GM23338 (cell line): ENCODE measurements at regions not wholly inside any gene's neighbourhood (a gene's known extent, or its start where the extent isn't known, plus 50 kb on each side); places are given as distances from the start of the nearest gene placed in this dataset.

ENCODE experiments used
- ATAC-seq: fragments of 200-7000 bp; cut with Tn5 transposase; 3 replicates; pipeline ENCODE4 v1.9.1; 2020
- DNase-seq: peaks from one replicate; pipeline ENCODE4 v3.0.0-alpha.2; 2015; ENCODE audit warnings: low spot score
- H2AFZ ChIP-seq: fragments of 200-600 bp; sonication (generic); 2 replicates; pipeline ENCODE4 v1.8.0; 2016; ENCODE audit warnings: antibody characterized with exemption, mild to moderate bottlenecking, moderate library complexity
- H3F3A ChIP-seq: fragments of 200-600 bp; sonication (generic); replicated peaks from 2 replicates; pipeline ENCODE4 v1.8.0; 2017; ENCODE audit warnings: antibody characterized with exemption, mixed run types, low read depth
- H3K27ac ChIP-seq: fragments of 200-600 bp; sonication (generic); 2 replicates; pipeline ENCODE4 v1.6.1; 2016; ENCODE audit warnings: low read depth
- H3K27me3 ChIP-seq: fragments of 200-600 bp; sonication (generic); 2 replicates; pipeline ENCODE4 v1.8.0; 2016; ENCODE audit warnings: mild to moderate bottlenecking, mixed run types, moderate library complexity; ENCODE audit not compliant: insufficient read depth
- H3K36me3 ChIP-seq: fragments of 200-600 bp; sonication (generic); 2 replicates; pipeline ENCODE4 v1.8.0; 2016; ENCODE audit warnings: mild to moderate bottlenecking; ENCODE audit not compliant: insufficient read depth
- H3K4me1 ChIP-seq: fragments of 200-600 bp; sonication (generic); 2 replicates; pipeline ENCODE4 v1.8.0; 2016; ENCODE audit warnings: mild to moderate bottlenecking, moderate library complexity; ENCODE audit not compliant: insufficient read depth
- H3K4me2 ChIP-seq: fragments of 200-600 bp; sonication (generic); 2 replicates; pipeline ENCODE4 v1.7.1; 2017; ENCODE audit warnings: mixed run types
- H3K4me3 ChIP-seq: fragments of 200-600 bp; sonication (generic); 2 replicates; pipeline ENCODE4 v1.6.1; 2016; ENCODE audit warnings: mixed run types
- H3K79me2 ChIP-seq: fragments of 200-600 bp; sonication (generic); replicated peaks from 2 replicates; pipeline ENCODE4 v1.8.0; 2017; ENCODE audit warnings: mild to moderate bottlenecking; ENCODE audit not compliant: insufficient read depth
- H3K9me2 ChIP-seq: fragments of 200-600 bp; sonication (generic); 2 replicates; pipeline ENCODE4 v1.8.0; 2017; ENCODE audit not compliant: insufficient read depth
- H4K20me1 ChIP-seq: fragments of 200-600 bp; sonication (generic); replicated peaks from 2 replicates; pipeline ENCODE4 v1.8.0; 2017; ENCODE audit warnings: mild to moderate bottlenecking; ENCODE audit not compliant: insufficient read depth
- H3K27ac Mint-ChIP-seq: 2 replicates; pipeline ENCODE4 v1.8.0; 2020; ENCODE audit warnings: inconsistent platforms, mild to moderate bottlenecking, moderate library complexity, mixed read lengths
- H3K27me3 Mint-ChIP-seq: 3 replicates; pipeline ENCODE4 v1.8.0; 2022; ENCODE audit warnings: low read depth, mild to moderate bottlenecking, moderate library complexity, mixed read lengths, inconsistent platforms; ENCODE audit not compliant: insufficient read depth, poor library complexity
- H3K36me3 Mint-ChIP-seq: 3 replicates; pipeline ENCODE4 v1.8.0; 2021; ENCODE audit warnings: low read depth, mild to moderate bottlenecking, inconsistent platforms, moderate library complexity, mixed read lengths
- H3K4me1 Mint-ChIP-seq: 3 replicates; pipeline ENCODE4 v1.8.0; 2020; ENCODE audit warnings: mild to moderate bottlenecking, inconsistent platforms, mixed read lengths
- H3K4me3 Mint-ChIP-seq: 3 replicates; pipeline ENCODE4 v1.8.0; 2021; ENCODE audit warnings: moderate library complexity, mild to moderate bottlenecking, inconsistent platforms, mixed read lengths
- H3K9me3 Mint-ChIP-seq: 3 replicates; pipeline ENCODE4 v1.8.0; 2020; ENCODE audit warnings: moderate library complexity, mild to moderate bottlenecking, inconsistent platforms, mixed read lengths
- EZH2 ChIP-seq: fragments of 200-600 bp; sonication (generic); IDR thresholded peaks from one replicate; pipeline ENCODE4 v1.8.0; 2017; ENCODE audit warnings: antibody characterized with exemption, mild to moderate bottlenecking, low read depth; ENCODE audit not compliant: unreplicated experiment
- EZH2phosphoT487 ChIP-seq: fragments of 200-600 bp; sonication (generic); IDR thresholded peaks from one replicate; pipeline ENCODE4 v1.8.1; 2018; ENCODE audit warnings: antibody characterized with exemption; ENCODE audit not compliant: unreplicated experiment
- JUNB ChIP-seq: IDR thresholded peaks from one replicate; pipeline ENCODE4 v1.6.1; 2016; ENCODE audit warnings: antibody characterized with exemption; ENCODE audit not compliant: unreplicated experiment
- NANOG ChIP-seq: IDR thresholded peaks from 2 replicates; pipeline ENCODE4 v1.6.1; 2016; ENCODE audit warnings: antibody characterized with exemption, borderline replicate concordance
- POLR2AphosphoS5 ChIP-seq: IDR thresholded peaks from 2 replicates; pipeline ENCODE4 v1.6.1; 2016; ENCODE audit warnings: antibody characterized with exemption, low read depth
- ZNF114 ChIP-seq: fragments of 250-450 bp; sonication (Bioruptor Pico); IDR thresholded peaks from 2 replicates; pipeline ENCODE4 v1.5.0; 2020; ENCODE audit warnings: mild to moderate bottlenecking, moderate library complexity
- ZNF331 ChIP-seq: fragments of 250-450 bp; sonication (Bioruptor Pico); IDR thresholded peaks from 2 replicates; pipeline ENCODE4 v1.5.0; 2020; ENCODE audit warnings: low read depth, mild to moderate bottlenecking, moderate library complexity
- TF ChIP-seq, protein P1 (sequence below): IDR thresholded peaks from 2 replicates; pipeline ENCODE4 v1.6.1; 2016; ENCODE audit warnings: antibody characterized with exemption
- TF ChIP-seq, protein P2 (sequence below): IDR thresholded peaks from one replicate; pipeline ENCODE4 v1.6.1; 2018; ENCODE audit warnings: antibody characterized with exemption; ENCODE audit not compliant: unreplicated experiment
- TF ChIP-seq, protein P3 (sequence below), 2 experiments: fragments of 200-600 bp in 1 of 2; sonication (generic) in 1 of 2; conservative IDR thresholded peaks; 2 replicates each; pipeline versions ENCODE4 v1.5.1 to v1.6.1; 2016 to 2017; ENCODE audit warnings: antibody characterized with exemption in 2 of 2, low read depth in 2 of 2, mild to moderate bottlenecking in 2 of 2, moderate library complexity in 1 of 2

DNA sequence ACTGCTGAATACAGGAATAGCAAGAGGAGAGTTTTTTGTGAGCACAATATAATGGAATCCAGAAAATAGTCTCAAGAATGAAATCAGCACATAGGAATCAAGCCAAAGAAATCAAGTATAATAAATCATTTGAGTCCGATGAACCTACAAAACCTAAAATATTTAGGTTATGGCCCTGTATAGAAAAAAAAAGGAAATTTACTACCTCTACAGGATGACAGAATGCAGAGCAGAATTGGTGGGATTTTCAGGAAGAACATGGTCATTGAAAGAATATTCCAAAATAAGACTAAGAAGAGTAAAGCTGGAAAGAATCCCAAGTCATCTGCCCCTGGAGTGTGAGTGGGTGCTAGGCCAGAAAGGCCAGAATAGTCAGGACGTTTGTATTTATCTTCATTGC is 1041.2 kb upstream of the CDH2 start:
- H3K27me3 Mint-ChIP-seq, result no peaks in the 10 kb centered on the region
- Histone ChIP-seq H3K27ac (no peak overlapping the region), H3K9me2 (0 out of 2 replicates have a peak, but pooled peaks cover 3% of the 10 kb centered on the region), H3K4me2 (no peak overlapping the region), H3K27me3 (no peaks in the 10 kb centered on the region), H3F3A (no peaks in the 10 kb centered on the region), H4K20me1 (no peaks in the 10 kb centered on the region), H2AFZ (no peak overlapping the region), H3K4me1 (0 out of 2 replicates have a peak, but pooled peaks cover 5% of the 10 kb centered on the region), H3K36me3 (no peaks in the 10 kb centered on the region), H3K4me3 (no peak overlapping the region), H3K79me2 (no peaks in the 10 kb centered on the region)
- H3K27ac Mint-ChIP-seq, result no peak overlapping the region
- H3K9me3 Mint-ChIP-seq, result peaks cover 8% of the 10 kb centered on the region; the same call in 2 of the 3 replicates
- TF ChIP-seq, protein P1, sequence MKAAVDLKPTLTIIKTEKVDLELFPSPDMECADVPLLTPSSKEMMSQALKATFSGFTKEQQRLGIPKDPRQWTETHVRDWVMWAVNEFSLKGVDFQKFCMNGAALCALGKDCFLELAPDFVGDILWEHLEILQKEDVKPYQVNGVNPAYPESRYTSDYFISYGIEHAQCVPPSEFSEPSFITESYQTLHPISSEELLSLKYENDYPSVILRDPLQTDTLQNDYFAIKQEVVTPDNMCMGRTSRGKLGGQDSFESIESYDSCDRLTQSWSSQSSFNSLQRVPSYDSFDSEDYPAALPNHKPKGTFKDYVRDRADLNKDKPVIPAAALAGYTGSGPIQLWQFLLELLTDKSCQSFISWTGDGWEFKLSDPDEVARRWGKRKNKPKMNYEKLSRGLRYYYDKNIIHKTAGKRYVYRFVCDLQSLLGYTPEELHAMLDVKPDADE, result no peak
- no peak for TF ChIP-seq EZH2
- no peak for TF ChIP-seq EZH2phosphoT487
- no peak for TF ChIP-seq ZNF331 (CRISPR knock-in tag)
- no peak for TF ChIP-seq ZNF114
- no peak for TF ChIP-seq POLR2AphosphoS5
- no peak for TF ChIP-seq NANOG
- DNase-seq (no peak), ATAC-seq (no peak)
- no peaks in the 10 kb centered on the region for H3K36me3 Mint-ChIP-seq
- peaks cover 18% of the 10 kb centered on the region for H3K4me1 Mint-ChIP-seq
- H3K4me3 Mint-ChIP-seq, result no peak overlapping the region

DNA sequence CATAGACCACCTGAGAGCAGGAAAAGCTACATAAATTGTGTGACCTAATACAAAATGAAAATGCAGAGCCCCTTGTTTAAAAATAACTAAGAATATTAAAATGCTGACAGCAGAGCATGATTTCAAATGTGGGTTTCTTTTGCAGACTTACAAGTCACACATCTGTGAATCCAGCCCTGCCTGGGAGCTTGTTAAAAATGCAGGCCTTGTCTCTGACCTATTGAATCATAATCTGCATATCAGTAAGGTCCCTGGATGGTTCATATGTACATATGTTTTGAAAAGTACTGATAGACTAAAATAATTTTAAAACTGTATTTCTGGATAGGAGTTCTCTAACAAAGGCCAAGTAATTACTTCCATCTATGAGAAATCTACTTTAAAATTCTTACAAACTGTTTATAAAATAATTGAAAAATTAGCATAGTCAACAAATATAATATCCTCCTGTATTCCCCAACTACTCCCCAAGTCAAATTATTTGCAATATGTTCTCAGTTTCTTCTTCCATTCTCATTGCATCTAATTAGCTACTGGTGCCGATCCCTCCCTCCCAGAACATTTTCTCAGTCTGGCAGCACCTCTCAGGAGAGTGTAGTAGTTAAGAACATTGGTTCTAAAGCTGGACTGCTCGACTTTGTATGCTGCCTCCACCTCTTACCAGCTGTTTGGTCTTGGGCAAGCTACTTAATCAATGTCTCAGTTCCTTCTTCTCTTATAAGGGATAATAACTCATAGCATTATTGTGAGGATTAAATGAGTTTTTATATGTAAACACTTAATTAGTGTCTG is 1040.4 kb upstream of the CDH2 start:
- Histone ChIP-seq H3K79me2 (no peaks in the 10 kb centered on the region), H3K4me3 (no peak overlapping the region), H2AFZ (no peak overlapping the region), H3K27me3 (no peaks in the 10 kb centered on the region), H3K27ac (no peak overlapping the region), H4K20me1 (no peaks in the 10 kb centered on the region), H3K4me2 (no peak overlapping the region), H3F3A (no peaks in the 10 kb centered on the region), H3K4me1 (0 out of 2 replicates have a peak, but pooled peaks cover 5% of the 10 kb centered on the region), H3K9me2 (0 out of 2 replicates have a peak, but pooled peaks cover 3% of the 10 kb centered on the region), H3K36me3 (no peaks in the 10 kb centered on the region)
- ATAC-seq (no peak), DNase-seq (no peak)
- Mint-ChIP-seq H3K4me3 (no peak overlapping the region), H3K36me3 (no peaks in the 10 kb centered on the region), H3K27ac (no peak overlapping the region), H3K9me3 (peaks cover 8% of the 10 kb centered on the region; the same call in 2 of the 3 replicates), H3K4me1 (peaks cover 18% of the 10 kb centered on the region), H3K27me3 (no peaks in the 10 kb centered on the region)
- TF ChIP-seq JUNB (no peak), POLR2AphosphoS5 (no peak), NANOG (no peak), EZH2 (no peak), ZNF114 (no peak), EZH2phosphoT487 (no peak), ZNF331 (CRISPR knock-in tag) (no peak)
- TF ChIP-seq, protein P1, result no peak
- TF ChIP-seq, protein P2, sequence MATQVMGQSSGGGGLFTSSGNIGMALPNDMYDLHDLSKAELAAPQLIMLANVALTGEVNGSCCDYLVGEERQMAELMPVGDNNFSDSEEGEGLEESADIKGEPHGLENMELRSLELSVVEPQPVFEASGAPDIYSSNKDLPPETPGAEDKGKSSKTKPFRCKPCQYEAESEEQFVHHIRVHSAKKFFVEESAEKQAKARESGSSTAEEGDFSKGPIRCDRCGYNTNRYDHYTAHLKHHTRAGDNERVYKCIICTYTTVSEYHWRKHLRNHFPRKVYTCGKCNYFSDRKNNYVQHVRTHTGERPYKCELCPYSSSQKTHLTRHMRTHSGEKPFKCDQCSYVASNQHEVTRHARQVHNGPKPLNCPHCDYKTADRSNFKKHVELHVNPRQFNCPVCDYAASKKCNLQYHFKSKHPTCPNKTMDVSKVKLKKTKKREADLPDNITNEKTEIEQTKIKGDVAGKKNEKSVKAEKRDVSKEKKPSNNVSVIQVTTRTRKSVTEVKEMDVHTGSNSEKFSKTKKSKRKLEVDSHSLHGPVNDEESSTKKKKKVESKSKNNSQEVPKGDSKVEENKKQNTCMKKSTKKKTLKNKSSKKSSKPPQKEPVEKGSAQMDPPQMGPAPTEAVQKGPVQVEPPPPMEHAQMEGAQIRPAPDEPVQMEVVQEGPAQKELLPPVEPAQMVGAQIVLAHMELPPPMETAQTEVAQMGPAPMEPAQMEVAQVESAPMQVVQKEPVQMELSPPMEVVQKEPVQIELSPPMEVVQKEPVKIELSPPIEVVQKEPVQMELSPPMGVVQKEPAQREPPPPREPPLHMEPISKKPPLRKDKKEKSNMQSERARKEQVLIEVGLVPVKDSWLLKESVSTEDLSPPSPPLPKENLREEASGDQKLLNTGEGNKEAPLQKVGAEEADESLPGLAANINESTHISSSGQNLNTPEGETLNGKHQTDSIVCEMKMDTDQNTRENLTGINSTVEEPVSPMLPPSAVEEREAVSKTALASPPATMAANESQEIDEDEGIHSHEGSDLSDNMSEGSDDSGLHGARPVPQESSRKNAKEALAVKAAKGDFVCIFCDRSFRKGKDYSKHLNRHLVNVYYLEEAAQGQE, result no peak
- TF ChIP-seq, protein P3, sequence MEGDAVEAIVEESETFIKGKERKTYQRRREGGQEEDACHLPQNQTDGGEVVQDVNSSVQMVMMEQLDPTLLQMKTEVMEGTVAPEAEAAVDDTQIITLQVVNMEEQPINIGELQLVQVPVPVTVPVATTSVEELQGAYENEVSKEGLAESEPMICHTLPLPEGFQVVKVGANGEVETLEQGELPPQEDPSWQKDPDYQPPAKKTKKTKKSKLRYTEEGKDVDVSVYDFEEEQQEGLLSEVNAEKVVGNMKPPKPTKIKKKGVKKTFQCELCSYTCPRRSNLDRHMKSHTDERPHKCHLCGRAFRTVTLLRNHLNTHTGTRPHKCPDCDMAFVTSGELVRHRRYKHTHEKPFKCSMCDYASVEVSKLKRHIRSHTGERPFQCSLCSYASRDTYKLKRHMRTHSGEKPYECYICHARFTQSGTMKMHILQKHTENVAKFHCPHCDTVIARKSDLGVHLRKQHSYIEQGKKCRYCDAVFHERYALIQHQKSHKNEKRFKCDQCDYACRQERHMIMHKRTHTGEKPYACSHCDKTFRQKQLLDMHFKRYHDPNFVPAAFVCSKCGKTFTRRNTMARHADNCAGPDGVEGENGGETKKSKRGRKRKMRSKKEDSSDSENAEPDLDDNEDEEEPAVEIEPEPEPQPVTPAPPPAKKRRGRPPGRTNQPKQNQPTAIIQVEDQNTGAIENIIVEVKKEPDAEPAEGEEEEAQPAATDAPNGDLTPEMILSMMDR (conservative IDR thresholded peaks at IDR 0.05; ENCODE audit: low read depth in 2 of 2), result no peak
